ENCODE measurements at regions not wholly inside any gene's neighbourhood (a gene's known extent, or its start where the extent isn't known, plus 50 kb on each side); places are given as distances from the start of the nearest gene placed in this dataset.

DNA sequence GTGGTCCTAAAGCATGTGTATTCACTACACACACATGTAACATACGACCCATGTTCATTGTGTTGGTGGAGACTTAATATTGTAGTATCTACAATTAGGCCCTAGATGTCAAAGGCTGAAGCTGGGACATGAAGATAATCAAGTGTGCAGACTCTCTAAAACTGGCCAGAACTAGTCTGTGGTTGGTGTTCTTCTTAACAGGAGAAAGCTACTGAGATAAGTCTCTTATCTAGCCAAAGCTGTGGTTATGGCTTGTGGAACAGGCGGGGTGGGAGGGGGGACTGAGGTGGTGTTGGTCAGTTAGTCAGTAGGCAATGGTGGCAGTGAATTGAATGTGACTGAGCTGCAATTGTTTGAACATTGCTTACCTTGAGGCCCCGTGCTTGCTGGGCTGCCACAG lies 112.7 kb upstream of the SLC24A2 start (continued):
- TF ChIP-seq, protein P1, sequence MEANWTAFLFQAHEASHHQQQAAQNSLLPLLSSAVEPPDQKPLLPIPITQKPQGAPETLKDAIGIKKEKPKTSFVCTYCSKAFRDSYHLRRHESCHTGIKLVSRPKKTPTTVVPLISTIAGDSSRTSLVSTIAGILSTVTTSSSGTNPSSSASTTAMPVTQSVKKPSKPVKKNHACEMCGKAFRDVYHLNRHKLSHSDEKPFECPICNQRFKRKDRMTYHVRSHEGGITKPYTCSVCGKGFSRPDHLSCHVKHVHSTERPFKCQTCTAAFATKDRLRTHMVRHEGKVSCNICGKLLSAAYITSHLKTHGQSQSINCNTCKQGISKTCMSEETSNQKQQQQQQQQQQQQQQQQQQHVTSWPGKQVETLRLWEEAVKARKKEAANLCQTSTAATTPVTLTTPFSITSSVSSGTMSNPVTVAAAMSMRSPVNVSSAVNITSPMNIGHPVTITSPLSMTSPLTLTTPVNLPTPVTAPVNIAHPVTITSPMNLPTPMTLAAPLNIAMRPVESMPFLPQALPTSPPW (CRISPR knock-in tag; IDR thresholded peaks at IDR 0.05) = peak; percentile 86
- TF ChIP-seq NCOR1 (IDR thresholded peaks at IDR 0.05) (peak; percentile 58), MYBL2 (IDR thresholded peaks at IDR 0.05; ENCODE audit: low read depth) (no peak), MYBL2 (CRISPR knock-in tag; IDR thresholded peaks at IDR 0.05; ENCODE audit: borderline replicate concordance) (no peak), TEAD4 (IDR thresholded peaks at IDR 0.05; ENCODE audit: low read length) (peak; percentile 73), TEAD4 (CRISPR knock-in tag; IDR thresholded peaks at IDR 0.05; ENCODE audit: borderline replicate concordance) (no peak), ZNF212 (CRISPR knock-in tag; IDR thresholded peaks at IDR 0.05) (no peak), MEIS2 (IDR thresholded peaks at IDR 0.05; ENCODE audit: partially characterized antibody) (no peak), GTF2E2 (tag; IDR thresholded peaks at IDR 0.05) (no peak), MEF2A (IDR thresholded peaks at IDR 0.05; ENCODE audit: control insufficient read depth, low read depth, low read length) (no peak), PTRF (tag; IDR thresholded peaks at IDR 0.05) (no peak), FUS (optimal IDR thresholded peaks at IDR 0.05; ENCODE audit: low read depth, low read length) (no peak), CBX2 (IDR thresholded peaks at IDR 0.05; ENCODE audit: insufficient read depth, low read length, poor library complexity, severe bottlenecking) (no peak), HOXB6 (CRISPR knock-in tag; IDR thresholded peaks at IDR 0.05; ENCODE audit: borderline replicate concordance) (no peak), ZZZ3 (IDR thresholded peaks at IDR 0.05) (no peak), GATA2 (CRISPR knock-in tag; IDR thresholded peaks at IDR 0.05) (peak; percentile 49; the same call in 1 of the 2 replicates), CCNT2 (IDR thresholded peaks at IDR 0.05; ENCODE audit: borderline replicate concordance, extremely low read depth, insufficient read length, low read depth, low read length) (no peak), PRPF4 (IDR thresholded peaks at IDR 0.05; ENCODE audit: insufficient read depth, low read depth, low read length, poor library complexity, severe bottlenecking) (no peak), CXXC5 (CRISPR knock-in tag; IDR thresholded peaks at IDR 0.05) (no peak), NR1H2 (CRISPR knock-in tag; IDR thresholded peaks at IDR 0.05) (no peak), ZNF551 (CRISPR knock-in tag; IDR thresholded peaks at IDR 0.05) (no peak), FOXM1 (IDR thresholded peaks at IDR 0.05; ENCODE audit: low read depth) (no peak), FOXM1 (CRISPR knock-in tag; IDR thresholded peaks at IDR 0.05; ENCODE audit: low read depth) (no peak), BCOR (IDR thresholded peaks at IDR 0.05) (no peak), XRCC3 (IDR thresholded peaks at IDR 0.05) (no peak), EP300 (IDR thresholded peaks at IDR 0.05; ENCODE audit: low read length) (peak; percentile 20; the same call in 1 of the 2 replicates), MIER1 (IDR thresholded peaks at IDR 0.05; ENCODE audit: low read depth) (no peak), KAT8 (IDR thresholded peaks at IDR 0.05; ENCODE audit: low read depth) (no peak), ZNF76 (CRISPR knock-in tag; IDR thresholded peaks at IDR 0.05; ENCODE audit: borderline replicate concordance) (no peak), PHB (CRISPR knock-in tag; IDR thresholded peaks at IDR 0.05) (no peak)
- TF ChIP-seq, protein P2, sequence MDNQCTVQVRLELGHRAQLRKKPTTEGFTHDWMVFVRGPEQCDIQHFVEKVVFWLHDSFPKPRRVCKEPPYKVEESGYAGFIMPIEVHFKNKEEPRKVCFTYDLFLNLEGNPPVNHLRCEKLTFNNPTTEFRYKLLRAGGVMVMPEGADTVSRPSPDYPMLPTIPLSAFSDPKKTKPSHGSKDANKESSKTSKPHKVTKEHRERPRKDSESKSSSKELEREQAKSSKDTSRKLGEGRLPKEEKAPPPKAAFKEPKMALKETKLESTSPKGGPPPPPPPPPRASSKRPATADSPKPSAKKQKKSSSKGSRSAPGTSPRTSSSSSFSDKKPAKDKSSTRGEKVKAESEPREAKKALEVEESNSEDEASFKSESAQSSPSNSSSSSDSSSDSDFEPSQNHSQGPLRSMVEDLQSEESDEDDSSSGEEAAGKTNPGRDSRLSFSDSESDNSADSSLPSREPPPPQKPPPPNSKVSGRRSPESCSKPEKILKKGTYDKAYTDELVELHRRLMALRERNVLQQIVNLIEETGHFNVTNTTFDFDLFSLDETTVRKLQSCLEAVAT (IDR thresholded peaks at IDR 0.05) = peak in 1 of 2 experiments; percentile 60; a peak in 1 of 4 replicates
